ENCODE measurements at regions not wholly inside any gene's neighbourhood (a gene's known extent, or its start where the extent isn't known, plus 50 kb on each side); places are given as distances from the start of the nearest gene placed in this dataset.
"Not testable (repeated sequence)": the region's sequence is repeated elsewhere in the genome, so short reads cannot be mapped to it uniquely, and the experiment has no call there.

GRCh38 chr2:35651688-35652323 lies 703.8 kb upstream of the CRIM1 start:
- DNase-seq, result no peak
- intact Hi-C loops (cut with DNase I), result no loop called here

GRCh38 chr2:35614640-35615039 lies 740.9 kb upstream of the CRIM1 start:
- no peak for DNase-seq
- intact Hi-C loops (cut with DNase I), result no loop called here

GRCh38 chr2:35606394-35606793 lies 749.2 kb upstream of the CRIM1 start:
- intact Hi-C loops (cut with DNase I), result no loop called here
- no peak for DNase-seq

DNA sequence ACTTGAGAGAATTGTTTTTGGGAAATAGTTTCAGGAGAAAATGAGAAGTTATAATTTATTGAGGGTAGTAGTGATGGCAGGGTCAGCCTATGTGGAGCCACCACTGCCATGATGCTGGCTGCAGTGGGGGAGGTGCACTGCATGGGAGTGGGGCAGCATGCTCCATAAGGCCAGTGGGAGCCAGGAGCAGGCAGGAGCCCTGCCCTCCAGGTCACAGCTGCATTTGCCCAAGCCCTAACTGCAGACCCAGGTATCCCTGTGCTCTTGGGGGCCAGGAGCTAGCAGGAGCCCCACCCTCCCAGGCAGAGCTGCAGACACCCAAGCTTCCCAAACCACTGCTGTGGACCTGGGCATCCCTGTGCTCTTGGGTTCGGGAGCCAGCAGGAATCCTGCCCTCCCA lies 757.3 kb upstream of the CRIM1 start:
- intact Hi-C loops (cut with DNase I), result no loop called here
- peak in 2 of 10 donors; percentile 55 to 66 for DNase-seq

- intact Hi-C loops (cut with DNase I), result no loop called here
- no peak for DNase-seq
Measured at GRCh38 chr2:35591886-35592285, 763.7 kb upstream of the CRIM1 start.

- no peak for DNase-seq
- intact Hi-C loops (cut with DNase I), result no loop called here
Measured at GRCh38 chr2:35585972-35586371, 769.6 kb upstream of the CRIM1 start.

GRCh38 chr2:35582637-35583036 lies 772.9 kb upstream of the CRIM1 start:
- DNase-seq, result no peak
- intact Hi-C loops (cut with DNase I), result no loop called here

DNA sequence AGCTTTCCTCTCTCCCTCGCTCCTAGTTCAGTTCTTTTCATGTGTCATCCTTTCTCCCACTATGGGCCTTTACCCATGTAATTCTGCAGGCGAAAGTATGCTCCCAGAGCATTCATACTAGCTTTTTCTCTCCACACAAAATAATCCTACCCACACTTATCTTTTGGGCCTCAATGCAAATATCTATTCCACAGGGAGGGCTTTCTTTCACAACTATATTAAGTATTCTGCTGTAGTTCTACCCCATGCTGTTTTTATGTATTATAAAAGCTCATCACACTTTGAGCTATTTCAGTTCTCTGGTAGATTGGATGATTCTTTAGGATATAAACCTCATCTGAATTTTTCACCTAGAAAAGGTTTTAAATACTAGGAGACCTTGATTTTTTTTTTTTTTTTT lies 774.6 kb upstream of the CRIM1 start:
- no peak for DNase-seq
- intact Hi-C loops (cut with DNase I), result no loop called here

- intact Hi-C loops (cut with DNase I), result not testable (repeated sequence)
- peak in 2 of 10 donors; percentile 69 to 76 for DNase-seq
Measured at GRCh38 chr2:35568574-35568973, 787.0 kb upstream of the CRIM1 start.

DNA sequence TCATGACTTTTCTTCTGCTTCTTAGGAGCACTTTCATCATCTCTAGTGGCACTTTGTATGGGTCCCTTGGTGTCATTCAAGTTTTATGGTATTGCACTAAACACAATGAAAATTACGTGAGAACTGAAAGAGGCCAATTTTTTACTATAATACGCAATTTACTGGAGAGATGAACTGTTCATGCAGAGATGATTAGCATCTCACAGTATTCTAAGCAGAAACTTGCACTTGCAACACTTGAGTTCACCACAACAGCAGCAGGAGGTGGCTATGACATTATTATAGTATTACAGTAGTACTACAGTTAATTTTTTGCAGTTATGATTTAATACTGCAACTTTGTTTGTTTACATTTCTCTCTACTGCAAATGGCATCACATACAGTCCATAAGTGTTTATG lies 793.1 kb upstream of the CRIM1 start:
- DNase-seq, result no peak
- intact Hi-C loops (cut with DNase I), result no loop called here

GRCh38 chr2:35548171-35548570 lies 807.4 kb upstream of the CRIM1 start:
- intact Hi-C loops (cut with DNase I), result no loop called here
- no peak for DNase-seq

DNA sequence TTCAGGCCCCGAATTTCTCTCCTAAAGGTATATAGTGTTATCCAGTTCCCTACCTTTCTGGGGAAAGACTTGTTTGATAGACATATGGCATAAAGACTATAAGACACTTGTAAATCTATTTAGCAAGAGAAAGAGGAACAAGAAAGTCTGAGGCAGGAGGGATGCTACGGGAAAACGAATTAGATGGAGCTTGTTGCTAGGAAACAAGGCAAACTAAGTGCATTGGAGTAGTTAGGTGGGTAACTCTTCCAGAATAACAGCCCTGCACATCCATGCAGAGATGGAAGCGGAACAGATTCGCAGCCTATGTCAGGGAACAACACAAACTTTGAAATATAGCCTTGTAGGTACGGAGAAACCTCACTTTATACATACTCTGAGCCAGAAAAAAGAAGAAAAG lies 810.3 kb upstream of the CRIM1 start:
- no peak for DNase-seq
- intact Hi-C loops (cut with DNase I), result no loop called here

DNA sequence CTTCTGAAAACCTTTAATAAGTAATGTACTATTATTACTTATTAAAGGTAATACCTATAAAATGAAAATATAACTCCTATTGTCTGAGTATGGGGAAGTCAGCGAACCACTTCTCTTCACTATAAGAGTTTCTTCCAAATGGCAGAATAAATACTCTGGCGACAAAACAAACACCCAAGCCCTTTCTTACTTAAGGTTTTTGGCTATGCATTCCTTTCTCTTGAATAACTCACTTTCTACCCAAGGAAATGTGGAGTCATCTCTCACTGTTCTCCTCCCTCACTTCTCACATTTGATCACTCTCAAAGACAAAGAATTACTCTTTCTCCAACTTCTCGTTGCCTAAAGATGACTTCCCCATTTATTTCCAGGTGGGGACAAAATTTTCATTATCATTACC lies 816.8 kb upstream of the CRIM1 start:
- intact Hi-C loops (cut with DNase I), result no loop called here
- no peak for DNase-seq

DNA sequence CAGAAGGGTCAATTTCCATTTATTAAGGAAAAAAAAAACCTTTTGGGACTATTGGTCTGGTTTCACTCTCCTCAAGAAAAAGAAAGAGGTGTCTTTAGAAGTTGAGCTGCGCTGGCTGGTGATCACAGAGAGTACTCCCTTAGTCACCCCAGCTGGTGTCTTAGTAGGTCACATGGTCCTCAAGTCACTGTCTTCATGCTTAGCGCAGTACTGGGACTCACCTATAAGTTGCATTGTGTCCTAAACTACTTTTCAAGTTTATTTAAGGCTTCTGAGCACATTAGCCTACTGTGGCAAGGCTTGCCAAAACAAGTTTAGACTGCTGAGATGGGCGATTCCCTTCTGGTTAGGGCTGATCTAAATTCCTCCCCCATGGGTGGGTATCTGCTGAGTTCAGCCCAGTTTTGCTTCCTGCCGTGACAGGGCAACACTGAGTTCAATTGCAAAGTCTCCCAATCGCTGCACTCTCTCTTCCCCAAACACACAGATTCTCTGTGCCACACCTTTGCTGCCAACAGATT lies 824.9 kb upstream of the CRIM1 start:
- no peak for DNase-seq
- intact Hi-C loops (cut with DNase I), result no loop called here

GRCh38 chr2:35526741-35527140 lies 828.8 kb upstream of the CRIM1 start:
- intact Hi-C loops (cut with DNase I), result no loop called here
- no peak for DNase-seq

DNA sequence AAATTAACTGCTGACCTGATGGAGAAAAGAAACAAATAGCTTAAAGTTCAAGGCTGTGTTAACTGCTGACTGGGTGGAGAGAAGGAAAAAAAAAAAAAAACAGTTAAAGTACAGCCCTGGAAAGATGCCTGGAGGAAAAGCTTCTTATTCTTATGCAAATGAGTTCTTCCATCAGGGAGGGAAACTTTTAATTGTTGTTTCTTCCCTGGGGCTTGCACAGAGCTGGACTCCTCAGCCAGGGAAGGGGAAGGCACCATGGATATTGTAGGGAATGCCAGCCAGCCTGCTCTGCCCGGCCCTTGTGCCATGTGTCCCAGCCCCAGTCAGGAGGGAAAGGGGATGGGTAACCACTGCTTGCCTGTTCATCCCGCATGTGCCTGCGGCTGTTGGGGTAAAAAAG lies 833.1 kb upstream of the CRIM1 start:
- no peak for DNase-seq
- intact Hi-C loops (cut with DNase I), result no loop called here

DNA sequence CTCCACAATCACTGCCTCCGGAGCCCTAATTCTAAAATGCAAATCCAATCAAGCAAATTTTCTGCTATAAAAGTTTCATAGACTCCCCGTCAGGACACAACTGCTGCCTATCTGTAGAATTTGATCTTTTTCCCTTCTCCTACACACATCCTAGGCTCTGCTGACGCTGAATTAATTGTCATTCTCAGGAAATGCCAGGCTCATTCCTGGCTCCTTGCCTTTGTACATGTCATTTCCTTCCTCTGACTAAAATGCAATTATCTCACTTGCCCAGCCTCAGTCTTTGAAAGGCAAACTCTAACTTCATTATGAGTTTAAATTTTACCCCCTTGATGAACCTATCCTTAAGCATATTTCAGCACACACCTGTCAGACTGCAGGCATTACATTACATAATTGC lies 844.9 kb upstream of the CRIM1 start:
- no peak for DNase-seq
- intact Hi-C loops (cut with DNase I), result no loop called here

GRCh38 chr2:35508601-35509000 lies 847.0 kb upstream of the CRIM1 start:
- intact Hi-C loops (cut with DNase I), result no loop called here
- DNase-seq, result no peak

GRCh38 chr2:35504419-35504818 lies 851.2 kb upstream of the CRIM1 start:
- no peak for DNase-seq
- intact Hi-C loops (cut with DNase I), result no loop called here

GRCh38 chr2:35503738-35504199 lies 851.8 kb upstream of the CRIM1 start:
- intact Hi-C loops (cut with DNase I), result no loop called here
- DNase-seq, result no peak

GRCh38 chr2:35503311-35503710 lies 852.3 kb upstream of the CRIM1 start:
- intact Hi-C loops (cut with DNase I), result no loop called here
- no peak for DNase-seq

DNA sequence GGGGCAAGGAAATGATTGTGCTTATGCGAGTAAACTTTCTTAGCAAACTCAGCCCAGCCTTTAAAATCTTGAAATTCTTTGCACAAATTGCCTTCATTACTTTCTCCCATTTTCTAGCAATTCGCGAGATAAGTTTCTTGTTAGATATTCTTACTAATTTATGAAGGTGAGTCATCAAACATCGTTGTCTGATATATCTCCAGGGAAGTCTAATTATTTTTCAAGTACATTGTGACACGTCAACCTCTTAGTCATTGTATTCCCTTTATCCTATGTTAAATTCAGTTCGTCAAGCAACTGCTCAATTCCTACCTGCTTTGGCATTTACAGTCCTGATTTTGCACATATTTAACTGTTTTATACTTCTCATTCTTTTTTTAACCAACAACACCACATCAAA lies 854.5 kb upstream of the CRIM1 start:
- no peak for DNase-seq
- intact Hi-C loops (cut with DNase I), result no loop called here

GRCh38 chr2:35496022-35496421 lies 859.6 kb upstream of the CRIM1 start:
- intact Hi-C loops (cut with DNase I), result no loop called here
- no peak for DNase-seq
